Stimulated activated effector memory CD8-positive, alpha-beta T cell treated with anti-CD3 and anti-CD28 coated beads, Interleukin-12 subunit alpha, Interleukin-12 subunit beta, amount 100 ng/mL, for 72 hours (primary cell): ENCODE measurements at regions not wholly inside any gene's neighbourhood (a gene's known extent, or its start where the extent isn't known, plus 50 kb on each side); places are given as distances from the start of the nearest gene placed in this dataset.
A peak's percentile ranks its signal among the peaks of the same experiment; 100 is the strongest.
"Not testable (repeated sequence)": the region's sequence is repeated elsewhere in the genome, so short reads cannot be mapped to it uniquely, and the experiment has no call there.

Experiments
- ATAC-seq: fragments of 150-1000 bp; cut with Tn5 transposase; 2 replicates; pipeline ENCODE4 v1.10.0; 2021
- DNase-seq, 2 donors: peaks; one replicate each; pipeline ENCODE4 v3.0.0; 2021 to 2022; ENCODE audit warnings: low spot score in 2 of 2
- H3K27ac Mint-ChIP-seq: one replicate; pipeline ENCODE4 v1.8.0; 2022; ENCODE audit warnings: mild to moderate bottlenecking, mixed read lengths
- H3K36me3 Mint-ChIP-seq: one replicate; pipeline ENCODE4 v1.8.0; 2022; ENCODE audit warnings: mild to moderate bottlenecking, mixed read lengths
- H3K4me1 Mint-ChIP-seq: one replicate; pipeline ENCODE4 v1.8.0; 2022; ENCODE audit warnings: mixed read lengths
- H3K4me3 Mint-ChIP-seq: one replicate; pipeline ENCODE4 v1.8.0; 2022; ENCODE audit warnings: mild to moderate bottlenecking, mixed read lengths
- H3K9me3 Mint-ChIP-seq: one replicate; pipeline ENCODE4 v1.8.0; 2022; ENCODE audit warnings: mixed read lengths

DNA sequence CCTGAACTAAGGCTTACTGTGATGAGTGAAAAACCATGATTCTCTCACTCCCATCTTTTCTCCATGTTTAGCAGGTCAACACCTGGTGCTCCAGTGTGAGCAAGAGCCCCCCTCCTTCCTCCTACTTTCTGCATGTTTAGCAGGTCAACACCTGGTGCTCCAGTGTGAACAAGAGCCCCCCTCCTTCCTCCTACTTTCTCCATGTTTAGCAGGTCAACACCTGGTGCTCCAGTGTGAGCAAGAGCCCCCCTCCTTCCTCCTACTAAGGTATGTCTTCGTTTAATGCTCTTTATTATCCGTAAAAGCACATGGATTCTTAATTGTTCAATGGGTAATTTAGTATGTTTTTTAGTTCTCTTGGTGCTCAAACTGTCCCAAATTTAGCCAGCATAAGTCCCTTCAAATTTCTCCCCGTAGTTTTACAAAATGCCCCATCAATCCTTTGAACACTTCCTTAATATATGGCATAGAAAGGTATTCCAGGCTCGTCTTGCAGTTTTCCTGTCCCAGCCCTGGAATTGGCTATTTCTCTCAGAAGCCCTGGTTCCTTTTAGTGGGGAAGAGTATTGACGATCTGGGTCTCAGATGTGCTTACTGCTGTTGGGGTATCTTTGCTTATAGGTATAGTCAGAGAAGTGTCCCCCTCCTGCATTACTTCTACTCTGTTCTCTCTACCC is 760.8 kb upstream of the TPTE start:
- DNase-seq (no peak), ATAC-seq (no peak)
- H3K4me3 Mint-ChIP-seq = no peak overlapping the region
- H3K9me3 Mint-ChIP-seq = no peaks in the 10 kb centered on the region
- no peaks in the 10 kb centered on the region for H3K4me1 Mint-ChIP-seq
- no peaks in the 10 kb centered on the region for H3K36me3 Mint-ChIP-seq
- H3K27ac Mint-ChIP-seq = no peak overlapping the region

DNA sequence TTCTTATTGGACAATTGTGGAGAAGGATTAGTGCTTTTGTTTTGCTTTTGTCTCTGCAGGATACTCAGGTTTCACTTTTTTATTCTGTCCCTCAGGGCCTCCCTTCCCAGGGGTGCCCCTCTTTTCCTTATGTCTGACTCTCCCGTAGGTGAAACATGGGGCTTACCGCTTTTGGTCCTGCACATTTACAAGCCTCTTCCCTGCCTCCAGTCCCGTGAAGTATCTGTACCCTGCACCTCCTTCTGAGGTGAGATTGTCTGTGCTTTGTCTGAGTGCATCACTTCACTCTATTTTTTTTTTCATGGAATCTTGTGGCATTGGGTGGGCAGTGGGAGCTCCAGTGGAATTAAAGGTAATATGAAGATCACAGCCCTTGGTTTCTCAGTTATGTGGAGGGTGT is 758.1 kb upstream of the TPTE start:
- Mint-ChIP-seq H3K9me3 (no peaks in the 10 kb centered on the region), H3K27ac (no peak overlapping the region), H3K36me3 (no peaks in the 10 kb centered on the region), H3K4me1 (no peaks in the 10 kb centered on the region), H3K4me3 (no peak overlapping the region)
- ATAC-seq (no peak), DNase-seq (no peak)

DNA sequence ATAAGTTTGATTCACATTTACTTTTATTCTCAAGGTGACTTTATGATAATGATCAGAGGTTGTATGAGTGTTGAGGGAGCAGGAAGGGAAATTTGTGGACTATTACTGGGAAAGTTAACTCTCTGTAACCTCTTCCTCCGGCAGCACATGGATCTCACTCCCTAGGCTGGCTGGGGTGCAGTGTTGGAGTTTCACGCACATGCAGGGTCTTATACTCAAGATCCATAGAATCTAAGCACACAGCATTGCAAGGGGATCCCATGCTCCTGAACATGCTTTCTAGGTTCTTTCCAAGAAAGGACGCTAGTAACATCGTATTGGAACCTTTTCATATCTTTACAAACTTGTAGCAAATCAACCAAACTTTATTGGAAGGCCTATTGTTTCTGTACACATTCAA is 757.6 kb upstream of the TPTE start:
- ATAC-seq (no peak), DNase-seq (no peak)
- no peaks in the 10 kb centered on the region for H3K9me3 Mint-ChIP-seq
- H3K4me1 Mint-ChIP-seq = no peaks in the 10 kb centered on the region
- H3K4me3 Mint-ChIP-seq = no peak overlapping the region
- no peaks in the 10 kb centered on the region for H3K36me3 Mint-ChIP-seq
- no peak overlapping the region for H3K27ac Mint-ChIP-seq

GRCh38 chr21:9764294-9764693 is 757.1 kb upstream of the TPTE start:
- H3K9me3 Mint-ChIP-seq, H3K27ac Mint-ChIP-seq, H3K36me3 Mint-ChIP-seq, DNase-seq, H3K4me3 Mint-ChIP-seq, ATAC-seq, H3K4me1 Mint-ChIP-seq: not testable (repeated sequence)

- not testable (repeated sequence) for H3K4me1 Mint-ChIP-seq, H3K9me3 Mint-ChIP-seq, H3K27ac Mint-ChIP-seq, H3K4me3 Mint-ChIP-seq, DNase-seq, H3K36me3 Mint-ChIP-seq, ATAC-seq
Observed at GRCh38 chr21:9765538-9765937, 755.8 kb upstream of the TPTE start.

- not testable (repeated sequence) for ATAC-seq, H3K4me3 Mint-ChIP-seq, DNase-seq, H3K36me3 Mint-ChIP-seq, H3K27ac Mint-ChIP-seq, H3K4me1 Mint-ChIP-seq, H3K9me3 Mint-ChIP-seq
Observed at GRCh38 chr21:9766890-9767591, 754.3 kb upstream of the TPTE start.

GRCh38 chr21:9767592-9768375 is 753.6 kb upstream of the TPTE start:
- Mint-ChIP-seq H3K27ac (no peak overlapping the region), H3K4me3 (no peak overlapping the region), H3K4me1 (no peaks in the 10 kb centered on the region), H3K9me3 (no peaks in the 10 kb centered on the region), H3K36me3 (no peaks in the 10 kb centered on the region)
- DNase-seq = no peak
- ATAC-seq = peak; percentile 3

DNA sequence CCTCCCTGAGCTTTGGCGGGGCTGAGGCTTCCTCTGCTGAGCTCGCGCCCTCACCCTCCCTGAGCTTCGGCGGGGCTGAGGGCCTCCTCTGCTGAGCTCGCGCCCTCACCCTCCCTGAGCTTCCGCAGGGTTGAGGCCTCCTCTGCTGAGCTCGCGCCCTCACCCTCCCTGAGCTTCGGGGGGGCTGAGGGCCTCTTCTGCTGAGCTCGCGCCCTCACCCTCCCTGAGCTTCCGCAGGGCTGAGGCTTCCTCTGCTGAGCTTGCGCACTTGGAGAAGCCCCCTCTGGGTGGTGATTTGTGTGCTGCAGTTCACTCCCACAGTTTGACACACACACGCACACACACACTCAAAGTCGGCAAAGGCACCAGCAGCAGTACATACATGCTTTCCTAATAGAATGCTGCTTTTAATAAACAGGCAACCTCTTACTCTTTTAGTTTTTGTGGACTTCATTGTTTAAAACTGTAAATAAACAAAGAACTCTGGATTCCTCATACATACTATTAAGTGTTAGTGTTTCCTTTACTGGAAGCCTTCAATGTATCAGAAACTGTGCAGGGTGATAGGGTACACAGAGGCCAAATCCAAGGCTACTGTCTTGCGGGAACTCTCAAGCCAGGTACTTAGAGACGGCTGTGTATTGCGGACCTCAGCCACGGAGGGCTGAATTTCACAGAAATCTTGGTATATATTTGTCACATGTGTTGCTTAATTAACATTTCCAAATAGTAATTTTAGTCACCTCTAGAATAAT is 752.8 kb upstream of the TPTE start:
- H3K36me3 Mint-ChIP-seq = not testable (repeated sequence)

GRCh38 chr21:9769131-9769498 is 752.3 kb upstream of the TPTE start:
- not testable (repeated sequence) for H3K4me3 Mint-ChIP-seq, H3K36me3 Mint-ChIP-seq, H3K27ac Mint-ChIP-seq, ATAC-seq, DNase-seq, H3K9me3 Mint-ChIP-seq, H3K4me1 Mint-ChIP-seq

More for the DNA sequence above, 752.8 kb upstream of the TPTE start:
- not testable (repeated sequence) for DNase-seq, H3K4me3 Mint-ChIP-seq, H3K27ac Mint-ChIP-seq, H3K9me3 Mint-ChIP-seq, H3K4me1 Mint-ChIP-seq, ATAC-seq

DNA sequence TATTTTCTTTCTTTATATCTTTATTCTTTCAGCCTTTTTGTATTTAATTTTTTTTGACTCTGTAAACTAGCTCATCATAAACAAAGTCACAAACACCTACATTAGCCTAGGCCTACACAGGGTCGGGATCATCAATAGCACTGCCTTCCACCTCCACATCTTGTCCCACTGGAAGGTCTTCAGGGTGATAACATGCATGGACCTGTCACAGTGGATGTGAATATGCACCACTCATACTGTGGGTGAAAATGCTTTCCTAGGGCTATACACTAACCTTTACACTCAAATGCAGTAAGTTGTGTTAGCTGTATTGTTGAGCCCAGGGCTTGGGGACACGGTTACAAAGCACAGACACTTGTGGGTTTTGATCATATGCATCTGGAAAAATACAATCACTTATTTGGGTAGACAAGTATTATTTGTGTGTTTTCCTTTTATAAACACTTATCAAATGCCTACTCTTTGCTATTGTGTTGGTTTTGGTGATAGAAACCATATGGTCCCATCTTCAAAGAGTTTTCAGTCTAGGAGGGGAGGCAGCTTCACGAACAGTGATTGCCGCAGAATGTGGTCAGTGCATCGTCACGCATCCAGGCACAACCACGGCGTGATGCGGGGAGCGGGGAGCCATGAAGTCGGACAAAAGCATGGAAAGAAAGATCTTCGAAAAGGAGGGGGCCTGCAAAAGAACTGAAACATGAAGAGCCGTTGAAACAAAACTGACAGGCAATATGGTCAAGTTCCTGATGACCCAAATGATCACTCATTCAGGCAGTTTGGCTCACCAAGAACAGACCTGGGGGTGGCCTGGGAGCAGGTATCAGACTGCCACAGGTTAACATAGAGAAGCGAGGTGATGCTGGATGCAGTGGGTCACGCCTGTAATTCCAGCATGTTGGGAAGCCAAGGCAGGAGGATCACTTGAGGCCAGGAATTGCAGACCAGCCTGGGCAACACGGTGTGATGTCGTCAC is 751.4 kb upstream of the TPTE start:
- not testable (repeated sequence) for DNase-seq, H3K4me1 Mint-ChIP-seq, H3K36me3 Mint-ChIP-seq

GRCh38 chr21:9771466-9772347 is 749.7 kb upstream of the TPTE start:
- H3K27ac Mint-ChIP-seq, H3K4me1 Mint-ChIP-seq, DNase-seq, H3K36me3 Mint-ChIP-seq, H3K4me3 Mint-ChIP-seq: not testable (repeated sequence)
- H3K9me3 Mint-ChIP-seq = peaks cover 14% of the 10 kb centered on the region
- ATAC-seq = peak; percentile 4

More for the DNA sequence above, 751.4 kb upstream of the TPTE start:
- H3K27ac Mint-ChIP-seq, H3K9me3 Mint-ChIP-seq, H3K4me3 Mint-ChIP-seq, ATAC-seq: not testable (repeated sequence)

- H3K9me3 Mint-ChIP-seq = peaks cover 17% of the 10 kb centered on the region
- ATAC-seq = no peak
- no peak overlapping the region for H3K27ac Mint-ChIP-seq
- H3K4me1 Mint-ChIP-seq = no peaks in the 10 kb centered on the region
- no peak for DNase-seq
- no peak overlapping the region for H3K4me3 Mint-ChIP-seq
- H3K36me3 Mint-ChIP-seq = no peaks in the 10 kb centered on the region
Observed at GRCh38 chr21:9772348-9772672, 749.1 kb upstream of the TPTE start.

- not testable (repeated sequence) for H3K36me3 Mint-ChIP-seq, H3K4me3 Mint-ChIP-seq, H3K27ac Mint-ChIP-seq, DNase-seq, H3K4me1 Mint-ChIP-seq, ATAC-seq
- peaks cover 20% of the 10 kb centered on the region for H3K9me3 Mint-ChIP-seq
Observed at GRCh38 chr21:9772877-9773420, 748.4 kb upstream of the TPTE start.
